Neural progenitor cell (in vitro differentiated cells): ENCODE measurements at regions not wholly inside any gene's neighbourhood (a gene's known extent, or its start where the extent isn't known, plus 50 kb on each side); places are given as distances from the start of the nearest gene placed in this dataset.

Experiments used
- EZH2 ChIP-seq: fragments of 200-600 bp; sonication (generic); IDR thresholded peaks from 2 replicates; pipeline ENCODE4 v1.6.1; 2017; ENCODE audit warnings: antibody characterized with exemption, mild to moderate bottlenecking, moderate library complexity
- EZH2phosphoT487 ChIP-seq: fragments of 200-600 bp; sonication (generic); IDR thresholded peaks from 2 replicates; pipeline ENCODE4 v1.6.1; 2017; ENCODE audit warnings: antibody characterized with exemption
- TF ChIP-seq, protein P1 (sequence below): fragments of 200-600 bp; sonication (generic); IDR thresholded peaks from 2 replicates; pipeline ENCODE4 v1.5.1; 2017; ENCODE audit warnings: antibody characterized with exemption, mild to moderate bottlenecking

DNA sequence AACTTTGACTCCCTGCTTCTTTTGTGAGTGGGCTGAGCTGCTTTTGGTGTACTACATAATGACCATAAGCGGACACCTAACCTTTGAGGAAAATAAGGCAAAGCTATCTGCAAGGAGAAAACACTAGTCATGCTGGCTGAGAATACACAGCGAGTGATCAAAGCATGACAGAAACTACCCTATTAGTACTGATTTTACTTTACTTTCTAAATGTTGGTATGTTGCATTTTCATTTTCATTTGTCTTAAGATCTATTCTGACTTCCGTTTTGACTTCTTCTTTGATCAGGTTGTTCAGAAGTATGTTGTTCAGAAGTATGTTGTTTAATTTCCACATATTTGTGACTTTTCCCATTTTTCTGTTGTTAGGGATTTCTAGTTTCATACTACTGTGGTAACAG, 361.1 kb downstream of the TRAM1L1 start:
- TF ChIP-seq, protein P1, sequence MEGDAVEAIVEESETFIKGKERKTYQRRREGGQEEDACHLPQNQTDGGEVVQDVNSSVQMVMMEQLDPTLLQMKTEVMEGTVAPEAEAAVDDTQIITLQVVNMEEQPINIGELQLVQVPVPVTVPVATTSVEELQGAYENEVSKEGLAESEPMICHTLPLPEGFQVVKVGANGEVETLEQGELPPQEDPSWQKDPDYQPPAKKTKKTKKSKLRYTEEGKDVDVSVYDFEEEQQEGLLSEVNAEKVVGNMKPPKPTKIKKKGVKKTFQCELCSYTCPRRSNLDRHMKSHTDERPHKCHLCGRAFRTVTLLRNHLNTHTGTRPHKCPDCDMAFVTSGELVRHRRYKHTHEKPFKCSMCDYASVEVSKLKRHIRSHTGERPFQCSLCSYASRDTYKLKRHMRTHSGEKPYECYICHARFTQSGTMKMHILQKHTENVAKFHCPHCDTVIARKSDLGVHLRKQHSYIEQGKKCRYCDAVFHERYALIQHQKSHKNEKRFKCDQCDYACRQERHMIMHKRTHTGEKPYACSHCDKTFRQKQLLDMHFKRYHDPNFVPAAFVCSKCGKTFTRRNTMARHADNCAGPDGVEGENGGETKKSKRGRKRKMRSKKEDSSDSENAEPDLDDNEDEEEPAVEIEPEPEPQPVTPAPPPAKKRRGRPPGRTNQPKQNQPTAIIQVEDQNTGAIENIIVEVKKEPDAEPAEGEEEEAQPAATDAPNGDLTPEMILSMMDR: no peak
- TF ChIP-seq EZH2phosphoT487 (no peak), EZH2 (no peak)
